Fibroblast of lung (primary cell): ENCODE measurements at regions not wholly inside any gene's neighbourhood (a gene's known extent, or its start where the extent isn't known, plus 50 kb on each side); places are given as distances from the start of the nearest gene placed in this dataset.
A peak's percentile ranks its signal among the peaks of the same experiment; 100 is the strongest.

Experiments used
- DNase-seq, 2 donors: peaks; one replicate each; pipeline versions ENCODE4 v3.0.0 to v3.0.0-alpha.2; 2010; ENCODE audit warnings: low read depth in 2 of 2
- H2AFZ ChIP-seq: 2 replicates; pipeline ENCODE4 v1.5.1; 2012; ENCODE audit warnings: low read length, control low read depth, inconsistent platforms
- H3K27ac ChIP-seq: 2 replicates; pipeline ENCODE4 v1.5.1; 2011; ENCODE audit warnings: low read length, control low read depth; ENCODE audit not compliant: insufficient read depth
- H3K27me3 ChIP-seq: 2 replicates; pipeline ENCODE4 v1.5.1; 2011; ENCODE audit warnings: mild to moderate bottlenecking, low read length; ENCODE audit not compliant: control insufficient read depth, insufficient read depth
- H3K36me3 ChIP-seq: 2 replicates; pipeline ENCODE4 v1.5.1; 2011; ENCODE audit warnings: low read length; ENCODE audit not compliant: control insufficient read depth, insufficient read depth
- H3K4me1 ChIP-seq: 2 replicates; pipeline ENCODE4 v1.5.1; 2011; ENCODE audit warnings: low read length; ENCODE audit not compliant: control insufficient read depth, insufficient read depth; ENCODE audit errors: extremely low read depth
- H3K4me2 ChIP-seq: 2 replicates; pipeline ENCODE4 v1.5.1; 2011; ENCODE audit warnings: low read length, control low read depth; ENCODE audit not compliant: insufficient read depth; ENCODE audit errors: extremely low read depth
- H3K4me3 ChIP-seq, 4 experiments: fragments of 200-600 bp in 1 of 4; sonication (generic) in 1 of 4; replicated peaks in 1 of 4; 2 replicates each; pipeline ENCODE4 v1.5.1; 2011 to 2016; ENCODE audit warnings: low read length in 4 of 4, low read depth in 3 of 4, mild to moderate bottlenecking in 3 of 4, control low read depth in 2 of 4, inconsistent platforms in 1 of 4, mixed read lengths in 1 of 4; ENCODE audit not compliant: insufficient read depth in 1 of 4; ENCODE audit errors: control extremely low read depth in 1 of 4
- H3K79me2 ChIP-seq: 2 replicates; pipeline ENCODE4 v1.5.1; 2012; ENCODE audit warnings: mild to moderate bottlenecking, low read length, inconsistent platforms; ENCODE audit not compliant: control insufficient read depth, insufficient read depth
- H3K9ac ChIP-seq: 2 replicates; pipeline ENCODE4 v1.5.1; 2011; ENCODE audit warnings: mild to moderate bottlenecking, low read length, control low read depth; ENCODE audit not compliant: insufficient read depth
- H3K9me3 ChIP-seq: 2 replicates; pipeline ENCODE4 v1.5.1; 2012; ENCODE audit warnings: low read depth, low read length; ENCODE audit not compliant: control insufficient read depth, insufficient read depth
- H4K20me1 ChIP-seq: 2 replicates; pipeline ENCODE4 v1.5.1; 2011; ENCODE audit warnings: low read length; ENCODE audit not compliant: control insufficient read depth, insufficient read depth; ENCODE audit errors: extremely low read depth
- EZH2 ChIP-seq: IDR thresholded peaks from 2 replicates; pipeline ENCODE4 v1.5.1; 2012; ENCODE audit warnings: low read length, control low read depth, mild to moderate bottlenecking; ENCODE audit errors: missing control alignments
- TF ChIP-seq, protein P1 (sequence below), 2 donors: IDR thresholded peaks in 1 of 2; conservative IDR thresholded peaks in 1 of 2; 1 replicate in 1 of 2; 2 replicates in 1 of 2; pipeline ENCODE4 v1.5.1; 2011 to 2012; ENCODE audit warnings: low read length in 2 of 2, control low read depth in 1 of 2, inconsistent platforms in 1 of 2, low read depth in 1 of 2, mild to moderate bottlenecking in 1 of 2

DNA sequence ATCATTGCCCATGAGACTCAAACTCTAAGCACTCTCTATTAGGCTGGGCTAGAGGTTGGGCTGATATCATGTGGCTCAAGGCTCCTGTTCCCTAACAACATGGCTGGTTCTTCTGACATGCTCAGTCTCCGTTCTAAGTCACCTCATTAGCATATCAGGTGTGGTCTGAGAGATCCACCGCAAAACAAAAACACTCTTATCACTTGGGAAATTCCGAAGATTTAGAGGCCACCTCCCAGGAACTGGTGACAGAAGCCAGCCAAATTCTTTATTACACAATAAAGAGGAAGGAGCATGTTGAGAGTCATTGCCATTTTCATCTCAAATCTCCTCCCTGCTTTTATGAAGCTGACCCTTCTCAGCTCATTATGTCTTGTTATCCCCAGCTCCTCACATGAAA, 107.6 kb downstream of the MSX2 start:
- no peak overlapping the region for H3K4me3 ChIP-seq

DNA sequence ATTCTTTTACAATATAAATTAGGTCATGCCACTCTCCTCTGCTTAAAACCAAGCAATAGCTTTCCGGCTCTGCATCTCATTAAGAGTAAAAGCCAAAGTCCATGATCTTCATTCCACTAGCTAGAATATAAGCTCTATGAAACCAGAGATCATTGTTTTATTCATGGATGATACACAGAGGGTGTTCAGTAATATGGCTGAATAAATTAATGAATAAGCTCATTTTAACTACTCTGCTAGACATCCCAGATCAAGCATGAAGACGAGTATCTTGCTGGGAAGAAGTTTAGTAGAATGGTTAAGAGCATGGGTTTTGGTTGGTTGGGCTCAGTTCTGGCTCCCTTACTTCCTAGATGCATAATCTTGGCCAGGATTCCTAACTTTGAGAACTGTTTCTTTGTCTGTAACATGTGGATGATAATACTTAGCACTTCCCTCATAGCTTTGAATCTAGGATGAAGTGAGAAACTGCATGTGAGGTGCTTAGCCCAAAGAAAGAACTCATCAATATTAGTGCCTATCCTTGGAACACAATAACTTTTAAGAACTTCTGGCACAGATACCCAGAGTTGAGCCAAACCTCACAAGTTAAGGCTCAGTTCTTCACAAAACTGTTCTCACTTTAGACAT, 106.8 kb downstream of the MSX2 start:
- no peak overlapping the region for H3K4me2 ChIP-seq
- no peak overlapping the region for H3K9ac ChIP-seq
- H3K27ac ChIP-seq = no peak overlapping the region
- no peaks in the 10 kb centered on the region for H3K9me3 ChIP-seq
- TF ChIP-seq, protein P1, sequence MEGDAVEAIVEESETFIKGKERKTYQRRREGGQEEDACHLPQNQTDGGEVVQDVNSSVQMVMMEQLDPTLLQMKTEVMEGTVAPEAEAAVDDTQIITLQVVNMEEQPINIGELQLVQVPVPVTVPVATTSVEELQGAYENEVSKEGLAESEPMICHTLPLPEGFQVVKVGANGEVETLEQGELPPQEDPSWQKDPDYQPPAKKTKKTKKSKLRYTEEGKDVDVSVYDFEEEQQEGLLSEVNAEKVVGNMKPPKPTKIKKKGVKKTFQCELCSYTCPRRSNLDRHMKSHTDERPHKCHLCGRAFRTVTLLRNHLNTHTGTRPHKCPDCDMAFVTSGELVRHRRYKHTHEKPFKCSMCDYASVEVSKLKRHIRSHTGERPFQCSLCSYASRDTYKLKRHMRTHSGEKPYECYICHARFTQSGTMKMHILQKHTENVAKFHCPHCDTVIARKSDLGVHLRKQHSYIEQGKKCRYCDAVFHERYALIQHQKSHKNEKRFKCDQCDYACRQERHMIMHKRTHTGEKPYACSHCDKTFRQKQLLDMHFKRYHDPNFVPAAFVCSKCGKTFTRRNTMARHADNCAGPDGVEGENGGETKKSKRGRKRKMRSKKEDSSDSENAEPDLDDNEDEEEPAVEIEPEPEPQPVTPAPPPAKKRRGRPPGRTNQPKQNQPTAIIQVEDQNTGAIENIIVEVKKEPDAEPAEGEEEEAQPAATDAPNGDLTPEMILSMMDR (conservative IDR thresholded peaks at IDR 0.05 in 1 of 2, IDR thresholded peaks at IDR 0.05 in 1 of 2; ENCODE audit: low read depth in 1 of 2, low read length in 2 of 2) = no peak
- no peak for TF ChIP-seq EZH2
- DNase-seq = no peak
- no peaks in the 10 kb centered on the region for H3K36me3 ChIP-seq
- no peaks in the 10 kb centered on the region for H3K27me3 ChIP-seq
- H3K4me3 ChIP-seq = no peak overlapping the region
- H3K4me1 ChIP-seq = no peaks in the 10 kb centered on the region
- H2AFZ ChIP-seq = no peak overlapping the region
- no peaks in the 10 kb centered on the region for H4K20me1 ChIP-seq
- no peaks in the 10 kb centered on the region for H3K79me2 ChIP-seq

More for the DNA sequence above, 107.6 kb downstream of the MSX2 start:
- Histone ChIP-seq H3K4me2 (no peak overlapping the region), H4K20me1 (no peaks in the 10 kb centered on the region), H3K36me3 (no peaks in the 10 kb centered on the region), H3K9ac (no peak overlapping the region), H2AFZ (no peak overlapping the region), H3K27ac (no peak overlapping the region), H3K79me2 (no peaks in the 10 kb centered on the region), H3K9me3 (no peaks in the 10 kb centered on the region), H3K27me3 (no peaks in the 10 kb centered on the region), H3K4me1 (no peaks in the 10 kb centered on the region)
- DNase-seq = peak in 1 of 2 donors; percentile 39
- TF ChIP-seq, protein P1 (conservative IDR thresholded peaks at IDR 0.05 in 1 of 2, IDR thresholded peaks at IDR 0.05 in 1 of 2; ENCODE audit: low read depth in 1 of 2, low read length in 2 of 2) = no peak
- no peak for TF ChIP-seq EZH2

- Histone ChIP-seq H2AFZ (no peak overlapping the region), H3K9ac (no peak overlapping the region), H3K27ac (no peak overlapping the region), H3K36me3 (no peaks in the 10 kb centered on the region), H3K9me3 (no peaks in the 10 kb centered on the region), H3K4me3 (no peak overlapping the region), H3K4me2 (no peak overlapping the region), H3K79me2 (no peaks in the 10 kb centered on the region), H4K20me1 (no peaks in the 10 kb centered on the region), H3K27me3 (no peaks in the 10 kb centered on the region), H3K4me1 (no peaks in the 10 kb centered on the region)
- DNase-seq = no peak
- no peak for TF ChIP-seq EZH2
- TF ChIP-seq, protein P1 (conservative IDR thresholded peaks at IDR 0.05 in 1 of 2, IDR thresholded peaks at IDR 0.05 in 1 of 2; ENCODE audit: low read depth in 1 of 2, low read length in 2 of 2) = no peak
These were observed 105.1 kb downstream of the MSX2 start for GRCh38 chr5:174829511-174829864.
